Suppressor macrophage treated with lipopolysaccharide for 1 hour (primary cell): ENCODE measurements at regions not wholly inside any gene's neighbourhood (a gene's known extent, or its start where the extent isn't known, plus 50 kb on each side); places are given as distances from the start of the nearest gene placed in this dataset.

ENCODE experiments used
- DNase-seq, 3 donors: peaks; one replicate each; pipeline ENCODE4 v3.0.0-alpha.2; 2020 to 2022

DNA sequence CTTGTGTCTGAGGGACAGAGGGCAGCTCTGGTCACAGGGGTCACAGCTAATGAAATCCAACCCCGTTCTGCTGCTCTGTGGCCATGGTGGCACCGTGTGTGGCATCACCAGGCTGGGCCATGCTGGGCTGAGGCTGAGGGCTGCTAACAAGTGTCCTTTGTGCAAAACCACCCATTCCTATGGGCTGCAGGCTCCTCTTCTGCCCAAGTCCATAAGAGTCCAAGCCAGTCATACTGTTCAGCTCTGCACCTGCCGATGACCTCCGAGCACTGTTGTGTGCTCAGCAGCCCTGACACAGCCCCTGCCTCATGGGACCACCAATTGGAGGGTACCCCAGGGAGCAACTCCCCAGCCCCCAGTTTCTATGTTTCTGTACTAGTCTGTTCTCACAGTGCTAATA, 133.1 kb downstream of the WDR11 start:
- no peak for DNase-seq

DNA sequence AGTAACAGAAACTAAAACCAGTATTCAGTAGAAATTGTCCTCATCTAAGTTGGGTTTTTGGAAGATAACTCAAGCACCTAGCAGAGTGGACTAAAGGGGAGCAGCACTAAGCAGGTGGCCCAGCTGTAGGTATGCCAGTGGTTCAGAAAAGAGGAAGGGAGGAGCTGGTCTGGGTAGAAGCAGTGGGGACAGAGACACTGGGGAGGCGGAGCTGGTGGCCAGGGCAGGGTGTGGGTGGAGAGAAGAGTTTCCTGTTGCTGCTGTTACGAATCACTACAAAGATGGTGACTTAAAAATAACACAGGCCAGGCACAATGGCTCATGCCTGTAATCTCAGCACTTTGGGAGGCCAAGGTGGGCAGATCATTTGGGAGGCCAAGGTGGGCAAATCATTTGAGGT, 136.2 kb downstream of the WDR11 start:
- DNase-seq = peak; percentile 10 to 50 (median 23)

DNA sequence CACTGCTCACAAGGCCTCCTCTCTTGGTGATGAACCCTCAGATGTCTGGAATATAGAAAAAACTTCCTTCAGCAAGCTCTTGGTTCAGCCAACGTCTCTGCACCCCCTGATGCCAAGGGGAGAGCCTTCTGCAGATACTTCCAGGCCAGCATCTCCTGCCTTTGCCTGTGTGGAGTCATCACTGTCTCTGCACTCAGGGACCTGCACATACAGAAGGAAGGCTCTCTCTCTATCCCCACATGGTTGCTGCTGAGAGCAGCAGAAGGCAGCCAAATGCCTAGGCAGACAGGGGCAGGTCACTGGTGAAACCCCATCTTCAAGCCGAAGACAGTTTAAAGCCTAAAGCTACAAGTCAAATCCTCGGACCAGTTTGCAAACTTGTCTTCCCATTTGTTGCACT, 137.6 kb downstream of the WDR11 start:
- no peak for DNase-seq

DNA sequence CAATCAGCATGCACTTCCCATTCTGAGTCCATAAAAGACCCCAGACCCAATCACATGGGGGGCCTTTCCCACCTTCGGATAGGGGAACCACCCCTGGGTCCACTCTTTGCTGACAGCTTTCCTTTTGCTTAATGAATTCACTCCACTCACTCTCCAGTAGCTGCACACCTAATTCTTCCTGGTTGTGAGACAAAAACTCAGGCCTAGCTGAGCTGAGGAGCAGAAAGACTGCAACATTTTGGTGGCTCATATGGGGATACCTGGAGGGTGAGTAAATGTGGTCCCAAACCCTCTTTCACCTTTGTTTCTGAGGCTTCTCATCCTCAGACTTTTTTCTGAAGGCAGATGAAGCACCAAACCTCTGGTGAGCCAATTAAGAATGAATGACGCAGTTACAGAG, 138.1 kb downstream of the WDR11 start:
- no peak for DNase-seq

DNA sequence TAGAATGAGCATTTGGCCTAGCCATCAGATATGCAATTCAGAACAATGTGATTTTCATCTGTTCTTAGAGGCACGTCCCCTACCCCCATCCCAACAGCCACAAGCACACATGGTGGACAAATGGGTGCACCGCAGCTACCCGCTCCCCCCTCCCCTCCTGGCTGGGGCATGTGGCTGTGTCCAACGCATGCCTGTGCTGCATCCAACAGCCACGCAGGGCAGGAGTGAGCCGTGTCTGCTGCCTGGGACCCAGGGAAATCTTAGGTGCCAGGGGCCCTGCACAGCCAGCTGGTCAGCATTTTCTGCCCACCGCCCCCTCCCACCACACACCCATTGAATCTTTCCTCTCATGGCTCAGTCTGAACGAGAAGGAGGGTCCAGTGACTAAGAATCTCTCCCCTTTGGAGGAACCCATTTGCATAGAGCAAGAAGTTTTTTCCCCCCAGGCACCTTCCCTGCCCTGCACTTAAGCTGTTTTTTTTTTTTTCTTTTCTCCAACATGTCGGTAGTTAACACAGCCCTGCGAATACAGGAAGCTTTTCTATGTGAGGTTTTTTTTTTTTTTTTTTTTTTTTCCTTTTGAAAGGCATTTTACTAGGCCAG, 138.9 kb downstream of the WDR11 start:
- DNase-seq = no peak

DNA sequence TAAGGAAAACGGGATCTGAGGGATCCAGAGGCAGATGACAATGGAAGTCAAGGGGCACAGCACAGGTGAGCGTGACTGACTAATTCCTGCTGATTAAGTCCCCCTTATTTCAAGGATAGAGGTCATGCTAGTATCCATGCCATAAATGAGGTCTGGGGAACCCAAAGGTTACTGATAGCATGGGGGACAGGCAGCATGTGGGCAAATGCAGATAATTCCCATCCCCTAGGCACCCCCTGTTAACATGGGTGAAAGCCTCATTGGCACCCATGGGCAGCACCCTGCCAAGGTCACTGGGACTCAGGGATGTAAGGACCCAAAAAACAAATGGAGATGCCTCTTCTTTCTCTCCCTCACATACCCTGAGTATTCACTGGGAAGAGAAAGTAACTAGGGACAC, 139.7 kb downstream of the WDR11 start:
- no peak for DNase-seq

DNA sequence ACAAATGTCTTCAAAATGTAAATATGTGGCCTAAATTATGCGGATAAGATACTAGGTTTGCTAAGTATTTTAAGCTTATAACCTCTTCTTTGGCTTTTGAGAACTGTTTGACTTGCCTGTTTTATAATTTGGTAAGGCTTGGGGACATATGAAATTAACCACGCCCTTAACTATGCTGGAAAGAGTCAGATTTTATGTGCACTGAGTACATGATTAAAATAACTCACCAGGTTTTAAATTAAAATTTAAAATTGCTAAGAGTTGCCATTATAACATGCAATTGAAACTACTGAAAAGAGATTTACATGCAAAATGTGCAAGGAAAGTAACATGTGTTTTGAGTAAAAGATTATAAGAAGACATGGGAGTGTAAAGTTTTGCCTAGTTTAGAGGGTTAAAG, 141.9 kb downstream of the WDR11 start:
- no peak for DNase-seq

DNA sequence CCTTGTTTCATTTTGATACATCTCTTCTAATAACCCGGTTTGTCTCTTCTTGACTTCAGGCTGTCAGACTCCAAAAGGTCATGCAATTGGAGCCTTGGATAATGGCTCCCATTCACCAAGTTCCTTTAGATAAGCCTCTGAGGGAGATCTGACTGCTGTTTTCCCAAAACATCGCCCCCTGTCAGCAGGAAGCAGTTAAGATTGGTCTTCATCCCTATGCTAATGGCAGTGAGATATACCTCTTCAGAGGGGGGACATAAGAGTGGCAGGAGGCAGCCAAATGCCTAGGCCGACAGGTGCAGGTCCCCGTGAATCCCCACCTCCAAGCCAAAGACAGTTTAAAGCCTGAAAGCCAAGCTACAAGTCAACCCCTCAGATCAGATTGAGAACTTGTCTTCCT, 144.6 kb downstream of the WDR11 start:
- no peak for DNase-seq

DNA sequence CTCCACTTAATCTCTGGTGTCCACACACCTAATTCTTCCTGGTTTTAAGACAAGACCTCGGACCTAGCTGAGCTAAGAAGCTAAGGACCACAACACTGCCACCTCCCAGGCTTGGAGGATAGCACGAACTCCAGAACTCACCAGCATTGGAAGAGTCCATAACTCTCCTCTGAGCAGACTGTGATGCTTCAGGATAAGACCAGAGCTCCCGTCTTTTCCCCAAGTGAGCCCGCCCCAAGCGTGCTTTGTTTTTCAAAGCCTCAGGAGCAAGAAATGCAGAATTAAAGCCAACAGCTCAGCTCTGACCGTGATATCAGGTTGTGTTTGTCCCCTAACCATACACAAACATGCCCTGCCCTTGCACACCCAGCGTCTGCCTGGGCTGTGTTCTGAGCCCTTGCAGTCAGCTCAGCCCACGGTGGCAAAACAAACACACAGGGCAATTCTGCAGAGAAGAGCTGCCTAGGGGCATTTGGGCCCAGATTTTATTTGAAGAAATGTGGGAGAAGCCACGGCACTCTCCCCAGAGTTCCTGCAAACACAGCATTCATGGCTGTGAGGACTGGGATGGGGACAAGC, 145.4 kb downstream of the WDR11 start:
- no peak for DNase-seq

DNA sequence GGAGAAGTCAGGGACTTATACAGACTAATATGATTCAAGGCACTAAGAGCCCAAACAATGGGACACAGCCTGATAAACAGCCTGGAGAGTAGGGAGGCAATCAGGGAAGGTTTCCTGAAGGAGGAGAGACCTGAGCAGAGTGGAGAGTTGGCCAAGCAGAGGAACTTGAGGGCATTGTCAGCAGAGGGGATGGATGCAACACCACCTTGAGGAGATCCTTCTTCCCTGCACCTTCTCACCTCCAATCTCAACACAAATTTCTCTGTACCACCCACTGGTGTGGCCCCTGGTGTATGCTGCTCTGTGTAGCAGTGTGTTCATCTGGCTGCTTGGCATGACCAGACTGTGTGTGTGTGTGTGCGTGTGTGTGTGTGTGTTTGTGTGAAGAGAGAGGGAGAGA, 146.2 kb downstream of the WDR11 start:
- no peak for DNase-seq

DNA sequence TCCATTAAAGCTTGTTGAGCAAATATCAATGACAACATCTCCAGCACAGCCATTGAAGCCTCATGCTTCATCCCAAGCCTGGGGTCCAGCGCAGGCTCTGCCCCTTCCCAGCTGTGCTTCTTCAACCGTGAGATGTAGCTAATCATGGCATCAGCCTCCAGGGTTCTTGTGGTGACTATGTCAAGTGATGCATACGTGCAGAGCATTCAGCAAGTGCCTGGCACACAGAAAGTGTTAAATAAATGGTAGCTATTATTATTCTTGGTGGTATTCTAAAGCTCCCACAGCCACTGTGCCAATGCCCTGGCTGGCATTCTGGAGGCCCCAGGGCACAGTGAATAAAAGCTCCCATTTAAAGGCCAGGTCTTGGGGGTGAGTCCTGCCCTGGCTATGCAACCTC, 146.6 kb downstream of the WDR11 start:
- DNase-seq = no peak

DNA sequence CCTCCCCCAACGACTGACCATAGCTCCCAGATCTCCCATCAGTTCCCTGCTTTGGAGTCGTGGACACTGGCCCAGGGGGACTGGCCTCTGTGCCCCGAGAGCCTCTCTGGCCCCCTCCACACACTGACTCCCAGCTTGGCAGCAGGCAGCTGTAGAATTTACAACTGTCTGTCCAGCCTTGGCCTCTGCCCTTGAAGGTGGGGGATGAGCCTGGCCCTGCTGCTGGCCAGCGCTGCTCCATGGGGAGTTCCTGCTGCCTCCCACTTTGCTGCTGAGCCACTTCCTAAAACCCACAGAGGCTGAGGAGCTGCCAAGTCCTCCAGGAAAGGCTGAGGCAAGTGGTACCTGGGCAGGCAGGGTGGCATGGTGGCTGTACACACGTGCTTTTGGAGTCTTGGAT, 147.1 kb downstream of the WDR11 start:
- peak in 1 of 3 donors; percentile 6 for DNase-seq

DNA sequence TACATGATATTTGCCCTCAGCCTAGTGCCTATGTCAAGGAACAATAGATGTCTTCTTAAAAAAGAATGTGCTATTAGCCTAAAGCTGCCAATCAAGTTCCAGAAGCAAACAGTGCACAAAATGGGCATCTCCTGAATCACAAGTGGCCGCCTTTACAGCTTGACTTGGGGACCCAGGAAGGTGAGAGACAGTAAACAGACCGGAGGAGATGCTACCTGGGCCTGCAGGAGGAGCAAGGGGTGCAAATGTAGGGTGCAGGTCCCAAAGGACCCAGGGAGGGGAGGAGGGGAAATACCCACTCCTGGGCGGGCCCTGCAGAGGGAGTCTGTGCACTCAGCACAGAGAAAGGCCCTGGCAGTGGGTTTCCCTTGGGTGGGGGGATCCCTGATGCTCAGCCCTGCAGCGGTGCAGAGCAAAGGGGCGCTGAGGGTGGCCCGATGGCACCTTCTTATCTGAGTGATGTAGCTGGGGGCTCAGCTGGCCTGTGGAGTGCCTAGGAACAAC, 147.7 kb downstream of the WDR11 start:
- DNase-seq = no peak

DNA sequence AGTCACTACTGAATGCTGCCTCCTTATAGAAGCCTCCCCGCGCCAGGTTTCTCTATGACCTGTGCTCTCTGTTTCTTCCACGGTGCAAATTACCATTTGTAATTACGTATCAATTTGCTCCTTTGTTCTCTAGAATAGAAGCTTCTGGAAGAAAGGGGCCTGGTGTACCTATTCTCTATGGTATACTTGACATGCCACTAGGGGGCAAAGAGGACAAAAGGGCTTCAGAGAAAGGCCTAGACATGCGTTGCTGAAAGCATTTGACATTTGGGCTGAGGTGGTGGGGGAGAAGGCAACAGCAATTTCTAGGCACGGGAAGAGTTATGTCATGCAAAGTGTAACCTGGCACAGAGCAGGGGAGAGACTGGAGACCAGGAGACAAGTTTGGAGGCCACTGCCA, 148.7 kb downstream of the WDR11 start:
- DNase-seq = peak in 1 of 3 donors; percentile 9

DNA sequence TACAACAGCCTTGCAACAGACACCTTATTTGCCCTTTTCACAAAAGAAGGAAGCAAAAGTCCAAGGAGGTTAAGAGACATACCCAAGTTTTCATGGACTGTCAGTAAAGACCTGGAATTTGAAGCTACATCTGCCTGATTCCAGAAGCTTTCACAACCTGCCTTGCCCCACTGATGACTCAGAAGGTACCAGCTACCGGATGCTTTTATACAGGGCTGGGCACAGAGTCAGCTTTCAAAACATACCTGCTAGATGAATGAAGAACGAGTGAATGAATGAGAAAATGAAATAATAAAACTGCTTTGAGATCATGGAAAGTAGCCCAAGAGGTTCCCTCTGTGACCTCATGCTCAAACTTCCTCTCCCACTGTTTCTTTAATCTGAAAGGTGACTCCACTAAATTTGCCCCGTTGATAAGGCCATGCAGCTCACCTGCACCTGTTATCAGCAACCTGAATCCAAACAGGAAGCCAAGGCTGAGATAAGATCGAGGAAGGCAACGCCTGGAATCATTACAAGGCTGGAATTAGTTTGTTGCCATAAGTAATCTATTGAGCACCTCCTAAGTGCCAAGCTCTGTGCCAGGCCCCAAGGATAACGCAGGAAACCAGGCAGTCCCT, 151.5 kb downstream of the WDR11 start:
- no peak for DNase-seq

DNA sequence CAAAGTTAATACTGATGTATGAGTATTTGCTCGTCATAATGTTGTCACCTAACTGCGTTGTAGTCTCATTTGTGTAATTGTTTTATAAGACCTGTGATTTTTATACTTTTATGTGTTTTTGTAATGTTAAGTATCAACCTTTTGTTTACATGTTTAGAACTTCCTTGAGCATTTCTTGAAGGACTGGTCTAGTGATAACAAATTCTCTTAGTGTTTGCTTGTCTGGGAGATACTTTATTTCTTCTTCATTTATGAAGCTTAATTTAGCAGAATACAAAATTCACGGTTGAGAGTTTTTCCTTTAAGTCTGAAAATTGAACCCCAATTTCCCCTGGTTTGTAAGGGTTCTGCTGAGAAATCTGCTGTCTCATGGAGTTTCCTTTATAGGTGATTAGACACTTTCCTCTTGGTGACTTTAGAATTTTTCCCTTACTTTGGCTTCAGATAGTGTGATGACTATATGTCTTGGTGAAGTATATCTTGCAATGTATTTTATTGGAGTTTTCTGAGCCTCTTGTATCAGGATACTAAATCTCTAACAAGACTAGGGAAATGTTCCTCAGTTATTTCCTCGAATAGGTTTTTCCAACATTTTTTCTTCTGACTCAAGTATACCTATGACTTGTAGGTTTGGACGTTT, 154.9 kb downstream of the WDR11 start:
- DNase-seq = no peak

DNA sequence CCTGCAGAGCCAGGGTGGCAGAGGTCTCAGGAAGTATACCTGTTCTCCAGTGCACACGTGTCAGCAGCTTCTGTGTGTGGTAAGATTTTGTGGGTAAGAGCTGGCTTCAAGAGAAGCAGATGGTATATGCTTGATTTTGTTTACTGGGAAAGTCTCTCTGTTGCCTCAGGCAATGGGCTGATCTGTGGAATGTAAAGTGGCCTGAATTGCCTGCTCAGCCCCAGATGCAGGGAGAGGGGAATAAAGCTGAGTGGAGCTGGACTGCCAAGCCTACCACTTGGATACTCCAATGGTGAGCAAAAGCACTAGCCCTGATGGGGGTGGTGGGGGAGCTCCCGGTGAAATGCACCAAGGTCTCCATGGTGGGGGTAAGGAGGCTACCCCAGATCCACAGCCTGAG, 156.1 kb downstream of the WDR11 start:
- DNase-seq = no peak

DNA sequence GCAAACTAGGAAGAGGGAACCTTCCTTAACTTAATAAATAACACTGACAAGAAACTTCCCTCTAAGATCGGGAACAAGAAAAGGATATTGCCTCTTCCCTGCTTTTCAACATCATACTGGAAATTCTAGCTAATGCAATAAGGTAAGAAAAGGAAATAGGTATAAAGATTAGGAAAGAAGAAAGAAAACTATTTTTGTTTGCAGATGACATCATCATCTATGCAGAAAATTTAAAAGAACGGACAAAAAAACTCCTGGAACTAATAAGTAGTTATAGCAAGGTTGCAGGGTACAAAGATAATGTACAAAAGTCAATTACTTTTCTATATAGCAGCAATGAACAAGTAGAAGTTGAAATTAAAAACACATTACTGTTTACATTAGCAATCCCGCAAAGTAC, 164.8 kb downstream of the WDR11 start:
- DNase-seq = no peak

DNA sequence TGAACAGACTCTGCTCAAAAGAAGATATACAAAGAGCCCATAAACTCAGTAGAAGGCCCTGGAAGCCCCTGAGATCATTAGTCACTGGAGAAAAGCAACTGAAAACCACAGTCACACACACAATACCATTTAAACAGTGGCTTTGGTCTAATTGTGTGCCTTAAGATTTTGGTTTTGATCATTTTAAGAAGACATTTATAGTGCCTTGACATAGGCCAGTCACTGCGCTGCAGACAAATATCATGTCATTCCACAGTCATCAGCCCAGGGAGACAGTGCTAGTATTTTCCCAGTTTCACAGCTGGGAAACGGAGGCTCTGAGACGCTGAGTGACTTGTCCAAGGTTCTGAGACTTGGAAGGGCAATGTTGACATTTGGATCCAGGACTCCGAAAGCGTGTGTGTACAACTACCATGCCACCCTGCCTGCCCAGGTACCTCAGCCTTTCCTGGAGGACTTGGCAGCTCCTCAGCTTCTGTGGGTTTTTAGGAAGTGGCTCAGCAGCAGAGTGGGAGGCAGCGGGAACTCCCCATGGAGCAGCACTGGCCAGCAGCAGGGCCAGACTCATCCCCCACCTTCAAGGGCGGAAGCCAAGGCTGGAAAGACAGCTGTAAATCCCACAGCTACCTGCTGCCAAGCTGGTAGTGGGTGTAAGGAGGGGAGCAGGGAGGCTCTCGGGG, 173.9 kb downstream of the WDR11 start:
- DNase-seq = peak in 1 of 3 donors; percentile 42

DNA sequence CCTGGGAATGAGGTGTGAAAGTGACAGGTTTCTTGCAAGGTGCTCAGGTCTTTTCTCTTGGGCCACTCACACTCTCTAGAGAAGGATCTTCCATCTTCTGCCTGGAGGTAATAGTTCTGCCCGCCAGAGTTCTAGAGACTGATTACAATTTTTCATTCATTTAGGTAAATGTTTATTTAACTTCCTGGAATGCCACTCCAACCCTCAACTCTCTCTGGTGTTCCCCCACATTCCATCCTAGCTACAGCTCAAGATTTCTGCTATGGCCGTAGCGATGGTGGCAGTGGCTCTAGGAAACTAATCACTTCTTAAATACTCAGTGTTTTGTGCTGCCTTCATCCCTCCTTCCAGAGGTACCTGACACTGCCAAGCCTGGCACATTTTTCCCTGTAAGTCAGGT, 174.6 kb downstream of the WDR11 start:
- no peak for DNase-seq

DNA sequence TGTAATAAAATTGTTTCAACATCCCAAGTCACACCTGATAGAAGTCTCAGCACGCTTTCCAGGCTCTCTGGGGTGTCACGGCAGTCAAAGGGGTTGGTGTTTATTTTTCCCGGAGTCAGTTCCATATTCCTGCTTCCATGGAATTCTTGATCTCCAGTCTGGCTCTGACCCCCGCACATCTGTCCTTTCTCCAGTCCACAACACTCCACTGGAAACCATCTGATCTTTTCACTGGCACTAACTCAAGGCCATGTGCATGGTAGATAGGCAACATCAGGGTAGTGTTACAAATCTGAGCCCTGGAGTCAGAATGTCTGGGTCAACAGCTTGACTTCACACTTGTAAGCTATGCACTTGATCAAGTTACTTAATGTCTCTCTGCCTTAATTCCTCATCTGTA, 176.2 kb downstream of the WDR11 start:
- no peak for DNase-seq

DNA sequence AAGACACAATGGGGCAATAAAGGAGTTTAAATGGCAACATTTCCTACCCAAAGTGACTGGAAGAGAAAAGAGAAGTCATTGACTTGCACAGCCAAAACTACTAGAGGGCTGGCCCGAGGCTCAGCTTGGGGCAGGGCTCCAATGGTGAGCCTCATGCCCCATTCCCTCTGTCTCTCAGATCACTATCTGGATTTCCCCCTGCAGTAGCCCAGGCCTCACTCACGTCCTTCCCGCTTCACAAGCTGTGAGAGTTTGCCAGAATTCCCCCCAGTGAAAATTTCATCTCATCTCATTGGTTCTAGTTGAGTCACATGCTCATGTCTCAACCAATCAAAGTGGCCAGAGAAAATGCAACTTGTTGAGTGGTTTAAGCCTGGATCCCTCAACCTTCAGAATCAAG, 181.3 kb downstream of the WDR11 start:
- DNase-seq = peak in 2 of 3 donors; percentile 25 to 29

DNA sequence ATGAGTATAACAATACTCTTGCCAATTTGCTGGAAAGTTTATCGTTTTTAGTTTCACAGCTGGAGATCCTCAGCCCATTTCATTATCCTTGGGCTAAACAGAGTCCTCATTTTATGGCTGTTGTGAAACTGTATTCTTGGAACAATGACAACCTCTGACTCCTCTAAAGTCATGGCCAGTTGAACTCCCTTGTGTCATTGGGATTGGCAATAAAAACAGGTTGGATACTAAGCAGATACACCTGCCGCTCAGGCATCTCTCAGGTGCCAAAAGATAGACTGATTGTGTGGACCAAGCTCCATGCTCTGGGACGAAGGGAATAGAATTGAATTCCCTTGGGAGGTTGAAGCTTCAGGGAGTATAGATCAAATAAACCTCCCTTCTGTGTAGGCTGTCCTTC, 182.2 kb downstream of the WDR11 start:
- DNase-seq = no peak

DNA sequence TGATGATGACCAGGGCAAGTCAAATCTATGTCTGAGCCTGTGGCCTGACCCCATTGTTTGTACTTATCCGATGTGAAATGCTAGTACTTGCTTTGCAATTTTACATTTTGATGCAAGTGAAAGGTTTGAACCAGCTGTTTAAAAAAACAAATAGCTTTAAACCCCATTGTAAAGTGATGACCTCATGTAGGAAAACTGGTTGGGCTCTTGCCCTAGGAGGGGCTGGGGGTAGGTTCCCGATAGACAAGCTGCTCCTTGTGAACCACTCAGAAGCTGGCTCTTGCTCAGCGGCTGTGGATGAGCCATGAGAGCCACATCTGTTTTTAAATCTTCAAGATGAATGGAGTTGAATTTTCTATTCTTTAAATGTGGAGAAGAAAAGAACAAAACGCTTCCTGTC, 185.3 kb downstream of the WDR11 start:
- DNase-seq = no peak
